K562 (cell line): ENCODE measurements at regions not wholly inside any gene's neighbourhood (a gene's known extent, or its start where the extent isn't known, plus 50 kb on each side); places are given as distances from the start of the nearest gene placed in this dataset.

Experiments
- ATAC-seq: fragments of 200-7000 bp; cut with Tn5 transposase; 3 replicates; pipeline ENCODE4 v1.9.1; 2020; ENCODE audit warnings: moderate library complexity
- BruUV-seq: library from RNA; stranded (reverse); fragments of 400-500 nt; replicated peaks from 2 replicates; lab custom pipeline; 2021; lab: Mats Ljungman, UMichigan
- CTCF ChIA-PET: fragments of 300-600 bp; formaldehyde crosslinking; extraction: SDS; loops from one replicate; lab custom pipeline; 2021; ENCODE audit warnings: low intra/inter-chr PET ratio; lab: Yijun Ruan, JAX
- POLR2A ChIA-PET: fragments of 300-600, 350-650 bp; sonication (Branson Sonifier 250); formaldehyde crosslinking; extraction: SDS; loops from one replicate; lab custom pipeline; 2021; ENCODE audit warnings: antibody characterized with exemption, inconsistent platforms; lab: Yijun Ruan, JAX
- DNase-seq, 4 experiments: peaks; one replicate each; pipeline versions ENCODE4 v3.0.0 to v3.0.0-alpha.2; 2011 to 2018; ENCODE audit warnings: low spot score in 3 of 4, mixed read lengths in 3 of 4; ENCODE audit errors: extremely low read depth in 1 of 4
- FAIRE-seq: peaks from 2 replicates; lab custom pipeline; 2011; peaks lifted over from hg19 to GRCh38; lab: Jason Lieb, UNC
- H2AFZ ChIP-seq: 2 replicates; pipeline ENCODE4 v1.6.0; 2011; ENCODE audit warnings: low read depth, low read length, control low read depth, inconsistent platforms
- H3K27ac ChIP-seq: fragments of 200-600 bp; 3 replicates; pipeline ENCODE4 v1.8.0; 2011; ENCODE audit warnings: low read depth, mild to moderate bottlenecking, control low read depth, inconsistent platforms, low read length, moderate library complexity, mixed read lengths; ENCODE audit errors: extremely low read depth
- H3K27me3 ChIP-seq, 2 experiments: fragments of 300-600 bp in 1 of 2; 2 replicates in 1 of 2; 3 replicates in 1 of 2; pipeline versions ENCODE4 v1.6.0 to v1.8.0; 2011; ENCODE audit warnings: inconsistent platforms in 2 of 2, low read length in 2 of 2, mild to moderate bottlenecking in 1 of 2, mixed read lengths in 1 of 2, moderate library complexity in 1 of 2; ENCODE audit not compliant: control insufficient read depth in 2 of 2, insufficient read depth in 2 of 2
- H3K36me3 ChIP-seq: fragments of 300-600 bp; 3 replicates; pipeline ENCODE4 v1.8.0; 2011; ENCODE audit warnings: mild to moderate bottlenecking, low read length, inconsistent platforms; ENCODE audit not compliant: control insufficient read depth, insufficient read depth
- H3K4me1 ChIP-seq, 2 experiments: fragments of 200-600 bp in 1 of 2; replicated peaks in 1 of 2; 2 replicates in 1 of 2; 3 replicates in 1 of 2; pipeline versions ENCODE4 v1.5.1 to v1.8.0; 2011; ENCODE audit warnings: inconsistent platforms in 2 of 2, low read length in 2 of 2, mild to moderate bottlenecking in 1 of 2, mixed read lengths in 1 of 2, moderate library complexity in 1 of 2; ENCODE audit not compliant: control insufficient read depth in 2 of 2, insufficient read depth in 2 of 2
- H3K4me2 ChIP-seq: 2 replicates; pipeline ENCODE4 v1.6.1; 2011; ENCODE audit warnings: low read length, control low read depth, inconsistent platforms, mixed read lengths; ENCODE audit not compliant: insufficient read depth
- H3K4me3 ChIP-seq: fragments of 200-600 bp; sonication (generic), shearing (Covaris generic); 2 replicates; pipeline ENCODE4 v1.5.1; 2016; ENCODE audit warnings: control low read depth, inconsistent platforms
- H3K79me2 ChIP-seq: fragments of 200-600 bp; 3 replicates; pipeline ENCODE4 v1.8.0; 2011; ENCODE audit warnings: low read length, inconsistent platforms; ENCODE audit not compliant: control insufficient read depth, insufficient read depth
- H3K9ac ChIP-seq, 2 experiments: 2 replicates each; pipeline versions ENCODE4 v1.6.0 to v1.6.1; 2011; ENCODE audit warnings: low read depth in 2 of 2, low read length in 2 of 2, control low read depth in 1 of 2, inconsistent platforms in 1 of 2, mild to moderate bottlenecking in 1 of 2, mixed read lengths in 1 of 2; ENCODE audit not compliant: insufficient read depth in 1 of 2
- H3K9me1 ChIP-seq: one replicate; pipeline ENCODE4 v1.6.0; 2011; ENCODE audit warnings: inconsistent platforms, mild to moderate bottlenecking, low read length, moderate library complexity; ENCODE audit not compliant: control insufficient read depth, insufficient read depth
- H3K9me3 ChIP-seq: replicated peaks from 2 replicates; pipeline ENCODE4 v1.5.1; 2011; ENCODE audit warnings: low read depth, low read length, inconsistent platforms; ENCODE audit not compliant: control insufficient read depth, insufficient read depth
- H4K20me1 ChIP-seq: replicated peaks from 2 replicates; pipeline ENCODE4 v1.6.1; 2011; ENCODE audit warnings: low read length, inconsistent platforms, mixed read lengths; ENCODE audit not compliant: control insufficient read depth, insufficient read depth
- KHSRP ChIP-seq: fragments of 450-650 bp; IDR thresholded peaks from 2 replicates; pipeline ENCODE4 v1.6.1; 2017
- NRF1 ChIP-seq, 2 experiments: fragments of 450-650 bp; IDR thresholded peaks in 1 of 2; conservative IDR thresholded peaks in 1 of 2; 2 replicates each; pipeline ENCODE4 v1.6.1; 2014; ENCODE audit warnings: mild to moderate bottlenecking in 2 of 2
- PHB2 ChIP-seq: fragments of 450-650 bp; IDR thresholded peaks from 2 replicates; pipeline ENCODE4 v1.6.1; 2017; ENCODE audit warnings: low read depth
- SRF ChIP-seq, 2 experiments: fragments of 250-450, 450-650 bp in 1 of 2; sonication (Bioruptor Pico) in 1 of 2; sonication (generic) in 1 of 2; formaldehyde crosslinking; IDR thresholded peaks; 2 replicates each; pipeline versions ENCODE4 v1.5.0 to v1.5.1; 2020 to 2022; ENCODE audit warnings: mild to moderate bottlenecking in 1 of 2, missing genetic modification reagents in 1 of 2
- STAT5B ChIP-seq: fragments of 250-450 bp; sonication (Bioruptor Pico); IDR thresholded peaks from 2 replicates; pipeline ENCODE4 v1.8.0; 2021; ENCODE audit warnings: mild to moderate bottlenecking, inconsistent platforms
- ZNF512 ChIP-seq: IDR thresholded peaks from 2 replicates; pipeline ENCODE4 v1.6.1; 2016; ENCODE audit warnings: missing genetic modification characterization, missing compliant biosample characterization
- WGBS: fragments of 100-300 bp; shearing (Covaris generic); methylation state at CpG from one replicate; pipeline ENCODE4 v1.1.6; 2016; ENCODE audit warnings: low coverage, mixed read lengths; ENCODE audit not compliant: insufficient coverage; ENCODE audit errors: missing lambda C conversion rate; 5-methylcytosine and 5-hydroxymethylcytosine counted together
- in situ Hi-C: fragments of 300-500 bp; cut with MboI; formaldehyde crosslinking; loops from 4 replicates; pipeline ENCODE4 v1.15.0; 2018; ENCODE audit warnings: inconsistent platforms, mixed read lengths
- intact Hi-C: fragments of 100-400 bp; cut with micrococcal nuclease; formaldehyde crosslinking; loops from 2 replicates; pipeline ENCODE4 v1.14.2; 2022

- no peaks in the 10 kb centered on the region for H3K79me2 ChIP-seq
- no peak for FAIRE-seq
Observed at GRCh38 chr7:84370114-84370513, 175.5 kb upstream of the SEMA3A start.

More at GRCh38 chr7:84370114-84370513, 175.5 kb upstream of the SEMA3A start:
- ChIA-PET CTCF (no interaction called here), POLR2A (no interaction called here)
- H3K9ac ChIP-seq: no peak overlapping the region
- in situ Hi-C loops: no loop called here
- BruUV-seq: no TSS peak
- TF ChIP-seq ZNF512 (tag) (no peak), STAT5B (CRISPR knock-in tag) (no peak), PHB2 (no peak), SRF (CRISPR knock-in tag; IDR thresholded peaks at IDR 0.05) (no peak), KHSRP (no peak), NRF1 (conservative IDR thresholded peaks at IDR 0.05 in 1 of 2, IDR thresholded peaks at IDR 0.05 in 1 of 2) (no peak)
- H3K9me1 ChIP-seq: no peaks in the 10 kb centered on the region
- H3K36me3 ChIP-seq: no peaks in the 10 kb centered on the region
- H3K9me3 ChIP-seq: no peaks in the 10 kb centered on the region; the same call in 1 of the 2 replicates
- no peak for ATAC-seq
- H3K27me3 ChIP-seq: no peaks in the 10 kb centered on the region
- H3K4me1 ChIP-seq: no peaks in the 10 kb centered on the region
- H3K4me3 ChIP-seq: no peak overlapping the region
- no peaks in the 10 kb centered on the region for H4K20me1 ChIP-seq
- H2AFZ ChIP-seq: no peak overlapping the region
- no peak overlapping the region for H3K4me2 ChIP-seq
- no peak overlapping the region for H3K27ac ChIP-seq
- WGBS: 2% methylated on average over 2 of the region's 2 CpGs
- DNase-seq: no peak
- intact Hi-C loops: no loop called here
